ENCODE measurements at regions not wholly inside any gene's neighbourhood (a gene's known extent, or its start where the extent isn't known, plus 50 kb on each side); places are given as distances from the start of the nearest gene placed in this dataset.
"Not testable (repeated sequence)": the region's sequence is repeated elsewhere in the genome, so short reads cannot be mapped to it uniquely, and the experiment has no call there.

- DNase-seq: no peak
Measured at GRCh38 chr5:126098330-126099017, 324.7 kb upstream of the GRAMD2B start.

GRCh38 chr5:126099077-126099476 is 324.1 kb upstream of the GRAMD2B start:
- no peak for DNase-seq

- no peak for DNase-seq
Measured at GRCh38 chr5:126100767-126101166, 322.4 kb upstream of the GRAMD2B start.

GRCh38 chr5:126101901-126102300 is 321.3 kb upstream of the GRAMD2B start:
- no peak for DNase-seq

- DNase-seq: no peak
Measured at GRCh38 chr5:126103050-126103449, 320.2 kb upstream of the GRAMD2B start.

GRCh38 chr5:126103868-126104267 is 319.3 kb upstream of the GRAMD2B start:
- no peak for DNase-seq

- DNase-seq: no peak
Measured at GRCh38 chr5:126104341-126104740, 318.9 kb upstream of the GRAMD2B start.

GRCh38 chr5:126104951-126105350 is 318.3 kb upstream of the GRAMD2B start:
- no peak for DNase-seq

GRCh38 chr5:126106029-126106428 is 317.2 kb upstream of the GRAMD2B start:
- no peak for DNase-seq

- no peak for DNase-seq
Measured at GRCh38 chr5:126107381-126107780, 315.8 kb upstream of the GRAMD2B start.

GRCh38 chr5:126108470-126108869 is 314.7 kb upstream of the GRAMD2B start:
- DNase-seq: no peak

- DNase-seq: no peak
Measured at GRCh38 chr5:126115059-126115629, 308.1 kb upstream of the GRAMD2B start.

- DNase-seq: no peak
Measured at GRCh38 chr5:126117044-126117443, 306.2 kb upstream of the GRAMD2B start.

GRCh38 chr5:126119887-126120442 is 303.2 kb upstream of the GRAMD2B start:
- DNase-seq: no peak

- DNase-seq: no peak
Measured at GRCh38 chr5:126120939-126121338, 302.3 kb upstream of the GRAMD2B start.

GRCh38 chr5:126122942-126123341 is 300.3 kb upstream of the GRAMD2B start:
- DNase-seq: no peak

GRCh38 chr5:126124706-126125345 is 298.4 kb upstream of the GRAMD2B start:
- no peak for DNase-seq

GRCh38 chr5:126125407-126125806 is 297.8 kb upstream of the GRAMD2B start:
- no peak for DNase-seq

- DNase-seq: no peak
Measured at GRCh38 chr5:126126574-126126973, 296.6 kb upstream of the GRAMD2B start.

GRCh38 chr5:126127371-126127770 is 295.8 kb upstream of the GRAMD2B start:
- DNase-seq: not testable (repeated sequence)

- DNase-seq: no peak
Measured at GRCh38 chr5:126129431-126129830, 293.8 kb upstream of the GRAMD2B start.

- DNase-seq: no peak
Measured at GRCh38 chr5:126133424-126133823, 289.8 kb upstream of the GRAMD2B start.

- no peak for DNase-seq
Measured at GRCh38 chr5:126137891-126138280, 285.3 kb upstream of the GRAMD2B start.

- DNase-seq: no peak
Measured at GRCh38 chr5:126138281-126138931, 284.8 kb upstream of the GRAMD2B start.
